T follicular helper cell (primary cell): ENCODE measurements at regions not wholly inside any gene's neighbourhood (a gene's known extent, or its start where the extent isn't known, plus 50 kb on each side); places are given as distances from the start of the nearest gene placed in this dataset.

Experiments used
- DNase-seq: peaks from one replicate; pipeline ENCODE4 v3.0.0-alpha.2; 2020; ENCODE audit warnings: low read depth

DNA sequence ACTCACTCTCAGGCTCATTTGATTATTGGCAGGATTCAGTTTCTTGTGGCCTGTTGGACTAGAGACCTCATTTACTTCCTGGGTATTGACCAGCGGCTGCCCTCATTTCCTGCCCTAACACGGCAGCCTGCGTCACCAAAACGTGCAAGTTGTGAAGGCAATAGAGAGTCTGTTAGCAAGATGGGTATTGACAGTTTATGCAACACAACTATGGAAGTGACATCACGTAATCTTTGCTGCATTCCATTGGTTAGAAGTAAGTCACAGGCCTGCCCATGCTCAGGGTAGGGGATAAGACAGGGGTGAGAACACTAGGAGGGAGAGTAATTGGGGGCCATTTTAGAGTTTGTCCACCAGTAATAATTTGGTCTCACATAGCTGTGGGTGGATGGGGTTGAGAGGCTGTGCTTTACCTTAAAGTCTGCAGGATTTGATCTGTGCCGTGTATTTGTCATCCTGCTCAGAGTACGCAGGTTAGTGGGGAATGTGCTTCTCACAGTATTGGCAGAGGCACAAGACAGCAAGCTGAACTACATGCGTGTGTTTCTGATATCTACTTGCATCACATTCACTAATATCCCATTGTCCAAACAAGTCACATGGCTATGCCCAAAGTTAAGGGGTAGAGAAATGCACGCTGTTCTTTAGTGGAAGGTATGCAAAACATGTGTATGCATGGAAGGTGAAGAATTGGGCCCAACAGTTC, 83.3 kb downstream of the EDEM1 start:
- DNase-seq = no peak

DNA sequence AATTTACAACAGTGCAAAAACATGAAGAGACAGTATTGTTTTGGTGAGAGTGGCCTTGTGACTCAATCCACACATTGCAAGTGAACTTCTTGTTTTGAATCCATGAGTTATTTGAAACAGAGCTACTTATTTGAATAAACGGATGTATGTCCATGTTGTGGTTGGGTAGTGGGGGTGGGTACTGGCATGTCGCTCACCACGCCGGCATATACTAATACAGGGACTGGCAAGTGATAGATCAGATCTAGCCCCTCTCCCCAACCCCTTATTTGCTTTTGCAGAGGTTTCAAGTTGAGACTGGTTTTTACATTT, 83.8 kb downstream of the EDEM1 start:
- no peak for DNase-seq

DNA sequence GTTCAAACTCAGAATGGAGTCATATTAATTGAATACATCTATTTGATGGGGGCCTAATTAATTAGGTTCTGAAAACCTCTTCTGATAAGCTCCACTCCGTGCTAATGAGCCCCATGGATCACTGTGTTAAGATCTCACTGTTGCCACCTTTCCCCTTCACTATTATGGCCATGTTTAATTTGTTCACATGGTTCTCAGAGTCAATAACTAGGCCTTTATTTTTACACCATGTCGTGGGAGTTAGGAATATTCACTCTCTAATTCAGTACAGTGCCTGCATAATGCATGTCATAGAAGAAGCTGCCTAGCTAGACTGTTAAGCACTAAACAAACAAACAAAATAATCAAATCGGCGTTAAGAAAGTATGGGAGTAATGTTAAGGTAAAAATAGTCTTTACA, 84.9 kb downstream of the EDEM1 start:
- no peak for DNase-seq

DNA sequence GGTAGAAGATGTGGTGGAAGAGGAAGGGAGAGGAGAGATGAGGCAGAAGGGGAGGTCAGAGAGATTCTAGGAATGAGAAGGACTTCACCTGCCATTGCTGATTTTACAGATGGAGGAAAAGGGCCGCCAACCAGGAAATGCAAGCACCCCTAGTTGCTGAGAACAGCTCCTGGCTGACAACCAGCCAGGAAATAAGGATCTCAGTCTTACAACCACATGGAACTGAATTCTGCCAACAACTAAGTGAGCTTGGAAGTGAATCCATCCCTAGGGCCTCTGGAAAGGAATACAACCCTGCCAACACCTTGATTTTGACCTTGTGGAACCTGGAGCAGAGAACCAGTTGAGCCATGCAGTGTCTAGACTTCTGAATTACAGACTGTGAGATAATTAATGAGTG, 86.6 kb downstream of the EDEM1 start:
- DNase-seq = no peak

DNA sequence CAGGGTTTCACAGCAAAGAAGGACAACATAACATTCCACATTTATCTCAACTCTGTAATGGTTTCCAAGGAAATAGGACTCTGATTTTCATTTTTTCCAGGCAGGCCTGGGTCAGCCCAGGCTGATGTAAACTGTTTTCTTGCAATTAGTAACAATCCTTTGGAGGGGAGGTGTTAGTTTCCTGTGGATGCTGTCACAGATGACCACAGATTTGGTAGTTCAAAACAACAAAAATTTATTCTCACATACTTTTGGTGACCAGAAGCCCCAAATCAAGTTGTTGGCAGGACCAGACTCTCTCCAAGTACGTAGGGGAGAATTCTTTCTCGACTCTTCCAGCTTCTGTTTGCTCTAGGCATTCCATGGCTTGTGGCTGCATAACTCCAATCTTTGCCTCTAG, 88.0 kb downstream of the EDEM1 start:
- no peak for DNase-seq

DNA sequence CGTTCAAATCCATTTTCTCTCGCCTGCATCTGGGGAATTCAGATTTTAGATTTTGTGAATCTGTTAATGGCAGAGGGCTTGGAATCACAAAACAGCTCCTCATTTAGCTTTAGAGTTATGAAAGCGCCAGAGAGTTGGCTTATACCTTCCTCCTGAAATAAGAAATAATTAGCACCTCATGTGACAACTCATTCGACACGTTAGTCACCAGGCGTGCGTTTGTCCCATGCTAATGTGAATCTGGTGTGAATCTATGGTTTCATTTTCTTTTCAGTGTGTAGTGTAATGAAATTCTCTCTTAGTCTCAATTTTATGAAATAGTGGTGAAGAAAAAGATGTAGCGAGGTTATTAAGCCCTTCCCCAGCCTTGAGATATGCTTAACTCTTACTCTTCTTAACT, 89.4 kb downstream of the EDEM1 start:
- DNase-seq = no peak

DNA sequence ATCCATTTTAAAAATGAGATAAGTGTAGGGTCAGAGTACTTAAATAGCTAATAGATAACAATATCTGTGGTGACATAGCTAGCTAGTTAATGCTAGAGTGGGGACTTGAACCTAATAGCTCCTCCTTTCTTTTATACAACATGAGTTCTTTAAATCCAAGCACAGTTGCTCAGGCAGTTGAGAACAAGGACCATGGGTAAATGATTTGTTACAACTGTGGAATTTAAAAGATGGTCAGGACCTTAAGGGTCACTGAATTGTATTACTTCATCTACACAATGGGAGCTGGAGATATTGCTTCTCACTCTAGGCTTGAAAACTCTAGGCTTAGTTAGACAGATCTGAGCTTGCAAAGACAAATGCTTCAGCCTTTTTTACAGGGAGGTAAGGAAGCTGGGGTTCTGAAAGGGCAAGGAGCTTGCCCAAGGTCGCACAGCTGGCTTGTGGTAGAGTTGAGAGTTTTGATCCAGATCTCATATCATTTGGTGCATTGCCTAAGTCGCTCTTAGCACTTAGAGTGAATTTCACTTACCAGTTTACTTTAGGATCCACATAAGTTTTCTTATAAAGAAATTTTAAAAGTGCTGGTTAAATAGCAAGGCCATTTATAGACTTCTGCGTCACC, 90.2 kb downstream of the EDEM1 start:
- no peak for DNase-seq

DNA sequence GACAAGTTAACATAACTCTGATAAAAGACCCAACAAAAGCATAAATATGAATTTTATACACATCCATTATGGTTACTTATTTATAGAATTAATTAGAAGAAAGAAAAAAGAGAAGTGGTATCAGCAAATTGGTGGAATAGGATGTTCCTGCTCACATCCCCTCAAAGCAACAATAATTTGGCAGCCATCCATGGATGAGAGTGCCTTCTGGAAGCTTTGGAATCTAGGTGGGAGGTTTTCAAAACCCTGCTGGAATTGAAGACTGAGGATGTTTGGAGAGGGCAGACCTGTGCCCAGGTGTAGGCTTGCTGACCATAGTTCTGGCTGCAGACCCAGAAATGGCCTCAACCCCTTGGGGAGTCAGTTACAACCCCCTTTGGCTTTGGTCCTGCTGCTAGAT, 91.2 kb downstream of the EDEM1 start:
- DNase-seq = no peak

DNA sequence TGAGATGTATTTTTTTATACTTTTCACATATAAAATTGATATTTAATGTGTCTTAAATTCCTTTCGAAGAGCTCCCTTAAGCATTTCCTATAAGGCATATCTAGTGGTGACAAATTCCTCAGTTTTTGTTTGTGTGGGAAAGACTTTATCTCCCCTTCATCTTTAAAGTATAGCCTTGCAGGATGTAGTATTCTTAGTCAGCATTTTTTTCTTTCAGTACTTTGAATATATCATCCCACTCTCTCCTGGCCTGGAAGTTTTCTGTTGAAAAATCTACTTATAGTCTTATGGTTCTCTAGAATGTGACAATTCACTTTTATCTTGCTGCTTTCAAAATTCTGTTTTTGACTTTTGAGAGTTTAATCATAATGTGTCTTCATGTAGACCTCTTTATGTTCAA, 95.2 kb downstream of the EDEM1 start:
- DNase-seq = no peak

DNA sequence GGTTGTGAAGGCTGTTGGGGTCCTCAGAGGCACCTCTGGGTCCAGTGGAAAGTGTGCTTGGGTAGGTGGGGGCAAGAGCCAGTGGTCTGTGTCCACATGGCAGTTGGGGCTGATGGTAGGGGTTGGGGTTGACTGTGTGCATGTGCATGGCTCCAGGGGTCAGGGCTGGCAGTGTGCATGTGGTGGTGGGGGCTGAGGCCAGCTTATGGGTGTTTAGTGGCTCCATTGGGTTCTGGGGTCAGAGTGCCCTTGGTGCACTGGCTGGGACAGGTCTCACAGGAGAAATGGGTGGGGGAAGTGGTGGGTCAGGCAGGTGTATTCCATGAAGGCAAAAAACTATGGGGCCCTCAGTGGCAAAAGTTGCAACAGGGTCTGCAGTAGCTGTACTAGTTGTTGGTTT, 97.9 kb downstream of the EDEM1 start:
- no peak for DNase-seq

DNA sequence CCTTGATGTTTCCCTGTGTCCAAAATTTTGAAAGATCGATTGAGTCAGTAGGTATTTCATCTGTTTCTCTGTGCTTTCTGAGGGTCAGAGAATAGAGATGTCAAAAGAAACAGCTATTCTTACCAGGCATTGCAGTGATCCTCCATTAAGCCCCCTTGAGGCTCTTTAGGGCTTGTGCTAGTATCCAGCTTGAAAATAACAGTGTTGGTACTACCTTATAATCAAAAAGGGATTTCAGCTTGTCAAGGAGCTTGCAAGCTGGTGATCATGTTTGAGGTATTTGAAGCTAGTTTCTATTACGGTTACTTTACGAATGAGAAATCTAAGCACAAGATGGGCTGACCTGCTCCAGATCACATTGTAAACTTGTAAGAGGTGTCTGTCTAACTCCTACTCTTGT, 103.4 kb downstream of the EDEM1 start:
- DNase-seq = no peak

DNA sequence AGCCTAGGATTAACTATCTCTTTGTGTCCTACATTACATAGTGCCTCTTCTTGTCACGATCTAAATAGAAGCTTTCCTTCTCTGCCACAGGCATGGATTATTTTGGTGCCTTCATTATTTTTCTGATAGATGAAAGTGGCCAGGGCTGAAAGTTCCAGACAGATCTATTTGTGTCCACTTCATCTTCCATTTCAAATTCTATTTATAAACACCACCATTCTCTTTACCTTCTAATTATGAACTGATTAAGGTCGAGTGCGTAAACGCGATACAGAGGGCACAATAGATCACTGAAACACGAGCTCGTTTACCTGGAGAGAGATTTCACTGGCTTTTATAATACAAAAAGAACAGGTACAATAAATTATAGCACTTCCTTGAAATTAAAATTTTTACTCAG, 105.0 kb downstream of the EDEM1 start:
- DNase-seq = no peak

DNA sequence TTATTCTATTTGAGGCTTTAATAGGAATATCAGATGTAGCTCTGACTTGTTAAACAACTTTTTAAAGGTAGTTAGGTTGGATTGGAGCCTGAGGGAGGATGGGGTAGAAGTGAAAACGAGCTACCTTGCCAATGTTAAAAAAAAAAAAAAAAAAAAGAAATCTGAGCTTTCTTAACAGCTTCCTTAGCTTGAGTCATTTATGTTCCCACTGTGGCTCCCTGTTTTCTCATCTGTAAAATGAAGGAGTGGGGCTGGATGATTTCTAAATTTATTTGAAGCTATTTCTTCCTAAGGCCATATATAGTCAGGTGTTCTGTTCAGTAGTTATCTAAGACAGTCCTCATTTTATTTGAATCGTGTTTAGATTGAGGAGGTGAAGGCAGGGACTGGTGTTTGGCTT, 105.7 kb downstream of the EDEM1 start:
- DNase-seq = no peak

DNA sequence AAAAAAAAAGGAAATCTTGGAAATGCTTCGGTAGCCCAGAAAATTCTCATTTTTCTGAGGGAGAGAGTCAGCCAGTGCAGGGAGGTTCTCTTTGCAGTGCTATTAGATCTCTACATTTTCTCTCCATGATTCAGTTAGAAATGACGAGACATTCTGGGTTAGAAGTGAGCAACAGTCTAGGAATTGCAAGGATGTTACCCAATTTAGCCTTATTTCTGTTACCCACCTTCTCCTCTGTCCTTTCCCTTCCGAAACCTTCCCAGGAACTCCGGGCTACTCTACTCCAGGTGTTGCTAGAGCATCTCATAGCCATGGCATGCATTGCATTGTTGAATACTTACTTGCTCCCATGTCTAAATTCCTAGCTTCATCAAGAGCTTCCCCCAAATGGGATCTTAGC, 106.8 kb downstream of the EDEM1 start:
- DNase-seq = no peak

DNA sequence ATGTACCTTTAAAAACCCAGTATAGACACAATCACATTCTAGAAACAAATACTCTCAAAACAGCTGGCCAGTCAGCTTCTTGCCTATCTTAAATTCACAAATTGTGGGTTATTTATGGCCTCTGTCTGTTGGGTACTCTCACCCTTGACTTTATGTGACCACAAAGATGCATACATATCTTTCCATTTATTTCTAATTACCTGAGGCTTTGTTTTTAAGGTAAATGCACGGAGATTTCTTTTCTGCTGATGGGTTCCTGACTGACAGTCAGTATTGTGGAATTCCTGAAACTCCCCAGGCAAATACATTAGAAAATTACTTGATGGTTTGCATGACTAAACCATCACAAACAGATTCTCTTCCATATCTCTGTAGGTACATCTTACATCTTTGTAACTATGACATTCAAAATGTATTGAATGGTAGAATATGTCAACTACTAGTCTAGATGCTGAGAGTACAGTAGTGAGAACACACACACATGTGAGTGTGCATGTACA, 107.7 kb downstream of the EDEM1 start:
- no peak for DNase-seq

DNA sequence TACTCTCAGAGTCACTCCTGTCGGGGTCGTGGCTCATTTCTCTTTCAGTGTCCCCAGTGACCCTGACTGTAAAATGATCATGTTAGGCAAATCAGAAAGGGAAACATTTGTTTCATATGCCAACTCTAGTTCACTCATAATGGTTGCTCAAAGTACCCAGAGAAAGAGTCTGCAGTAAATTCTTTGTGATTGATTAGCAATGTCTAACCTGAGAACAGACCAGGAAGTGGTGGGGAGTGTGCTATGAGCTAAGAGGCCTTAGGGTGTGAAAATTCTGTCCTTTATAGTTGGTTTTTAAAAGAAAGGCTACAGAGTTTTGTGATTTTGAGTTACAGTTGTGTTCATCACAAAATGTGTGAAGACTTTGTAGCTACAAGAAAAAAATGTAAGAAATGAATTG, 108.9 kb downstream of the EDEM1 start:
- no peak for DNase-seq

DNA sequence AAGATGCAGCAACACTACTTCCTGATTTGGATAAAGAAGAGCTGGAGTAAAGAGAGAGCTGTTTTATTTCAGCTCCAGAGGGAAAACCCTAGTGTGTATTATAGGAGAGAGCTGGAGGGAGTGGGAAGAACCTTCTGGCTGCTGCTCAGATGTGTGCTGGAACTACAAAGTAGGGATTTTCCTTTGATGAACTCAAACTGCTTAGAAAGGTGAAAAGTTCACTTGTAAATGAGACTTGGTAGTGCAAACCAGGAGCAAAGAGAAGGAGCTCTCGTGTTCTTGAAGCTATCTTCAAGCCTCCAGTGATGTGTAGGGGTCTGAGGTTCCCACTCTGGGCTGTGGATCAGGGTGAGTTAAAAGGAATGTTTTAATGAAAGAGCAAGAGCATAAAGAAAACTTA, 110.4 kb downstream of the EDEM1 start:
- no peak for DNase-seq

DNA sequence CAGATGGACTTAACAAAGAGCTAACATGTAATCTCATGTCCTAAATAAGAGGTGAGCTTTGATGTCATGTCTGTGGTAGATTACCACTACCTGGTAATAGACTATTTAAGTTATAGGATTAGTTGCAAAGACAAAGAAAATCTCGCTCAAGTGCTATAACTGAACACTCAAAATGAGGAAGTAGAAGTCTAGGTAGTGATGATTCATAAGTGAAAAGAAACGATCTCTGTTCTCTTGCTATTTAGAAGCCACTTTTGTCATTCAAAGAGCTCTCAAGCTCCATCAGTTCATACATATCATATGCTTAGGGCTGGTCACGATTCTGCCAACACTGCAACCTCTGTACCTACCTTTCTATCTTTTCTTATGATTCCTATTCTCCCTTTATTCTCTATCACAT, 110.9 kb downstream of the EDEM1 start:
- DNase-seq = no peak

DNA sequence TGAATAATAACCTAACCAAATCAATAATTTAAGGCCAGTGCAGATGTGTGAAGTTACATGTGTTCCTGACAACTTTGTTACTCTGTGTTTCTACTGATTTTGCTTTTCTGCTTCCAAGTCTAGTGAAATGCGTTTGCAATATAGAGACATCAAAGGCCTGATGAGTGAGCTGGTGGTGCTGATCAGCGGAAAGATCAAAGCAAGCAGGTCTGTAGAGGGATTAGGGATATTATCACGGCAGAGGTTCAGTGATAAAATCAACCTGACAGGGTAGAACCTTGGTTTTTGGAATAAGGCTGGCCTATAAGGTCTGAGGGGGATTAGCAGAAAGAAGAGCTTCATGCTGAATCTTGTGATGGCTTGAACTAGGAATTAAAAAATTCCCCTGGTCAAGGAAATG, 111.7 kb downstream of the EDEM1 start:
- DNase-seq = no peak

DNA sequence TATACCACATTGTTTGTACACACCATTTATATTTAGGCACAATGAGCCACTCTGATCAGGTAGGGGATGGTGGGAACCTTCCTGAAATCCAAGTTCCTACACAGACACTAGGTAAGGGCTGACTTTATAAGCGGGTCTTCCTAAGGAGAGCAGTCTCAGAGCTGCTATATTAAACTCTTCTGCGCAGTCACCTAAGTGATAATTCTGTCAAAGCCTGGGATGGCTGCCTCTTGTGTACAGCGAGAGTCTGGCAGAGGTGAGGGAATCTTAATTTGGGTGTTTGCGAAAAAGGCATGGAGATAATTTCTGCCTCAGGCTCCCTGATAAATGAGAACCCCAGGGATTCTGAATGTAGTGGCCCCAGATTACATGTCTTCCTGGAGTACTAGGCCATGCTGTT, 113.1 kb downstream of the EDEM1 start:
- DNase-seq = no peak

DNA sequence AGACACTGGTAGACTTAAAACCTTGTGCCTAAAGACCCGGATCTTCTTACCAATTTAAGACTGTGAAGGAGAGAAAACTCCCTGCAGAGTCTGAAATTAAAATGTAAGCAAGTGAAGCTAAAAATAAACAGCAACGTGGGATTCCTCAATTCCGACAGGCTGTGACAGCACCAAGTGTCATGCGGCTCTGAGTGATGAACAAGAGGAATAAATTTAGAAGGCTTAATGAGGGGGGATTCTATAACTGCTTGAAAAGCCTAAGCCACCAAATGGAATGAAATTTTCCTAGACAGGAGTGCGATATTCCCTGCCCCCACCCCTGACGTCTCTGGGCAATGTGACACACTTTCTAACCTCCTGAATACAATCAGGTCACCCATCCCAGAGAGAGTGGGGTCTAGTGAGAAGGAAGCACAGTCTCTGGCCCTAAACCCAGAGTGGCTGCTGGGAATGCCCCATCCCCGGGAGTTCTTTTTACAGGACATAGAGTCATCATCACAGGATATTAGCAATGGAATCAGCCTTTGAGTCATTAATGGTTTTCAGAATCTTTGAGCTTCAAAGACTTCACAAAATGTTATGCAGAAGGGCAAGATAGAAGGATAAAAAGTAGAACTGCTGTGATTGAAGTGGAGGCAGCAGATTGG, 114.3 kb downstream of the EDEM1 start:
- DNase-seq = no peak

DNA sequence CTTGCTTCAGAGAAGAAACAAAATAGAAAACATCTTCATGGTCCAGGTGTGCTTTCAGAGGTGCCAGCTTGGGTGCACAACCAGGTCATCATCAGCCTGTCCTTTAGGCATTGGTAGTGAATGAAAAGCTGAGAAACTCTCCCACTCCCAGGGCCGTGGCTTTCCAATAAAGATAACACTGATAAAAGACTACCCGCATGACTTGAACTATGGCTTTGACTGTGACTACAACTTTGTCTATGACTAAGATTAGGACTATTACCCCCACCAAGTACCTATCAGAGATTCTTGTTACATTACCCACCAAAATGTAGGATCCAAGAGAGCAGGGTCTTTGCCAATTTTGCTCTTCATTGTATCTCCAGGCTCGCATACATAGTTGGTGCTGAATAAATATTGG, 115.2 kb downstream of the EDEM1 start:
- no peak for DNase-seq

DNA sequence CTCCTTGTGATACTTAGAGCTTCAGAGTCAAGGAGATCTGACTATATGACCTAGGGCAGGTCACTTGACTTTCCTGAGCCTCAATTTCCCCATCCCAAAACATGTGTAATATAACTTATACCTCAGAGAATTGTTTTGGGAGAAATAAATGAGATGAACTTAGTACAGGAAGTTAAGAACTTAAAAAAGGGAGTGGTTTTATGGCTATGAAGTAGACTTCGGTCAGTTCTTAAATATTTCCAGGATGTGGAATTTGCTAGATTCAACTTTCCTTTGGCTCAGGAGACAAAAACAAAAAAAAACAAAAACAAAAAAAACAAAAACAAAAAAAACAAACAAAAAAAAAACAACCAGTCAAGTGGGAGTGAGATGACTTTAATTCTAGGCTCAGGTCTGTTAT, 116.7 kb downstream of the EDEM1 start:
- no peak for DNase-seq
